Mammary epithelial cell (primary cell): ENCODE measurements at regions not wholly inside any gene's neighbourhood (a gene's known extent, or its start where the extent isn't known, plus 50 kb on each side); places are given as distances from the start of the nearest gene placed in this dataset.

Experiments
- CTCF ChIP-seq, 2 donors: IDR thresholded peaks in 1 of 2; conservative IDR thresholded peaks in 1 of 2; 2 replicates each; pipeline ENCODE4 v1.5.1; 2011 to 2012; ENCODE audit warnings: inconsistent platforms in 2 of 2, low read length in 2 of 2, mild to moderate bottlenecking in 2 of 2, control low read depth in 1 of 2, low read depth in 1 of 2; ENCODE audit not compliant: insufficient read depth in 1 of 2; ENCODE audit errors: extremely low read depth in 1 of 2
- EZH2 ChIP-seq: IDR thresholded peaks from 2 replicates; pipeline ENCODE4 v1.6.1; 2012; ENCODE audit warnings: low read length, inconsistent platforms, borderline replicate concordance

- TF ChIP-seq CTCF (conservative IDR thresholded peaks at IDR 0.05 in 1 of 2, IDR thresholded peaks at IDR 0.05 in 1 of 2; ENCODE audit: extremely low read depth in 1 of 2, insufficient read depth in 1 of 2, low read depth in 1 of 2, low read length in 2 of 2) (no peak), EZH2 (no peak)
These were observed 53.4 kb downstream of the HDGFL1 start for GRCh38 chr6:22622813-22623212.
